ENCODE measurements at regions not wholly inside any gene's neighbourhood (a gene's known extent, or its start where the extent isn't known, plus 50 kb on each side); places are given as distances from the start of the nearest gene placed in this dataset.

- Histone ChIP-seq H3K27me3 (ENCODE audit: control insufficient read depth in 1 of 2, insufficient read depth in 1 of 2, low read length in 2 of 2) (peaks cover 0 to 3% of the 10 kb centered on the region in 2 experiments), H2AFZ (ENCODE audit: low read depth, low read length) (no peak overlapping the region), H3K9me3 (ENCODE audit: control insufficient read depth, low read length) (peaks cover 3% of the 10 kb centered on the region), H3K79me1 (replicated peaks; ENCODE audit: low read length, poor library complexity, severe bottlenecking) (no peaks in the 10 kb centered on the region), H2BK15ac (ENCODE audit: low read depth, poor library complexity, severe bottlenecking) (no peak overlapping the region), H4K8ac (ENCODE audit: low read length) (peak overlapping the region; percentile 28), H2BK120ac (ENCODE audit: low read depth, low read length) (no peak overlapping the region), H3K14ac (ENCODE audit: low read length in 2 of 2) (no peak overlapping the region), H3K9ac (ENCODE audit: low read length) (no peak overlapping the region), H2AK5ac (ENCODE audit: low read length, severe bottlenecking) (no peak overlapping the region), H3K4me1 (ENCODE audit: control insufficient read depth, insufficient read depth, low read depth, low read length) (peaks cover 3% of the 10 kb centered on the region), H2BK12ac (ENCODE audit: low read length in 2 of 2) (peak overlapping the region in 1 of 2 experiments; percentile 21), H3K36me3 (ENCODE audit: control insufficient read depth in 1 of 2, insufficient read depth in 2 of 2, low read depth in 1 of 2, low read length in 2 of 2) (no peaks in the 10 kb centered on the region), H3K4me3 (ENCODE audit: insufficient read depth in 1 of 2, low read depth in 1 of 2, low read length in 2 of 2) (no peak overlapping the region), H3K27ac (ENCODE audit: low read length, poor library complexity, severe bottlenecking) (no peak overlapping the region), H3K4ac (ENCODE audit: low read depth in 1 of 2, low read length in 2 of 2) (no peak overlapping the region), H2BK5ac (ENCODE audit: low read depth, low read length, poor library complexity, severe bottlenecking) (no peak overlapping the region), H3K4me2 (ENCODE audit: low read length, poor library complexity, severe bottlenecking) (no peak overlapping the region), H3K23ac (ENCODE audit: low read length in 2 of 2) (no peak overlapping the region), H4K91ac (ENCODE audit: low read length) (peak overlapping the region; percentile 68), H3K18ac (ENCODE audit: low read depth in 1 of 2, low read length in 2 of 2) (no peak overlapping the region)
- DNase-seq: no peak
- WGBS: 94% methylated on average over 6 of the region's 6 CpGs
Observed at GRCh38 chr1:38738207-38738606, 121.4 kb downstream of the RRAGC start.

DNA sequence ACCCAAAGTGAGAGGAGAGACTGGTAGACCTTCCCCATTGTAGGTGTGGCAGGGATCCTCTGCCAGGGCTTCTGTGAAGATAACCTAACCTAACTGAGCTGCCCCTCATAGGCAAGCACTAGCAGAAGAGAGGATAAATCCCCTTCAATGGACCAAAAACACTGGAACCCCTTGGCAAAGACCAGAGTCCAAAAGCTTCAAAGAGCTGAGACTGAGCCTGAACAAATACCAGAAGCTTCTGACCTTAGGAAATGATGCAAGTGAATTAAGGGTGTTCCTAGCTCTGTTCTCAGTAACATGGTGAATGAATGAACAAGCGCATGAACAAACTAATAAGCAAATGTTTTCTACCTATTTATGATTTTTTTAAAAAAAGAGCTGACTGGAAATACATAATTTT, 123.2 kb downstream of the RRAGC start:
- Histone ChIP-seq H3K27ac (ENCODE audit: low read length, poor library complexity, severe bottlenecking) (no peak overlapping the region), H3K14ac (ENCODE audit: low read length in 2 of 2) (no peak overlapping the region)
- no CpG with 5 or more reads among the region's 1 CpG for WGBS

GRCh38 chr1:38735651-38736161, 123.9 kb downstream of the RRAGC start:
- Histone ChIP-seq H3K4me2 (ENCODE audit: low read length, poor library complexity, severe bottlenecking) (no peak overlapping the region), H3K27me3 (ENCODE audit: control insufficient read depth in 1 of 2, insufficient read depth in 1 of 2, low read length in 2 of 2) (peaks cover 7 to 14% of the 10 kb centered on the region in 2 experiments), H3K18ac (ENCODE audit: low read depth in 1 of 2, low read length in 2 of 2) (peak overlapping the region in 1 of 2 experiments; percentile 54), H4K8ac (ENCODE audit: low read length) (no peak overlapping the region), H3K4me3 (ENCODE audit: insufficient read depth in 1 of 2, low read depth in 1 of 2, low read length in 2 of 2) (no peak overlapping the region), H3K9me3 (ENCODE audit: control insufficient read depth, low read length) (peaks cover 3% of the 10 kb centered on the region), H2BK12ac (ENCODE audit: low read length in 2 of 2) (no peak overlapping the region), H2AFZ (ENCODE audit: low read depth, low read length) (peak overlapping the region; percentile 43), H3K14ac (ENCODE audit: low read length in 2 of 2) (no peak overlapping the region), H2BK5ac (ENCODE audit: low read depth, low read length, poor library complexity, severe bottlenecking) (no peak overlapping the region), H3K9ac (ENCODE audit: low read length) (no peak overlapping the region), H3K27ac (ENCODE audit: low read length, poor library complexity, severe bottlenecking) (no peak overlapping the region), H3K4me1 (ENCODE audit: control insufficient read depth, insufficient read depth, low read depth, low read length) (peaks cover under 1% of the 10 kb centered on the region), H2BK15ac (ENCODE audit: low read depth, poor library complexity, severe bottlenecking) (no peak overlapping the region), H3K36me3 (ENCODE audit: control insufficient read depth in 1 of 2, insufficient read depth in 2 of 2, low read depth in 1 of 2, low read length in 2 of 2) (no peaks in the 10 kb centered on the region), H4K91ac (ENCODE audit: low read length) (peak overlapping the region; percentile 7), H3K23ac (ENCODE audit: low read length in 2 of 2) (no peak overlapping the region), H2BK120ac (ENCODE audit: low read depth, low read length) (peak overlapping the region; percentile 64), H3K4ac (ENCODE audit: low read depth in 1 of 2, low read length in 2 of 2) (peak overlapping the region in 1 of 2 experiments; percentile 46), H3K79me1 (replicated peaks; ENCODE audit: low read length, poor library complexity, severe bottlenecking) (no peaks in the 10 kb centered on the region), H2AK5ac (ENCODE audit: low read length, severe bottlenecking) (no peak overlapping the region)
- WGBS: 22% methylated on average over 5 of the region's 6 CpGs
- peak; percentile 84 for DNase-seq

More for the DNA sequence above, 123.2 kb downstream of the RRAGC start:
- H4K8ac ChIP-seq (ENCODE audit: low read length): no peak overlapping the region
- H3K4ac ChIP-seq (ENCODE audit: low read depth in 1 of 2, low read length in 2 of 2): no peak overlapping the region
- no peak overlapping the region for H2BK120ac ChIP-seq (ENCODE audit: low read depth, low read length)
- H2BK12ac ChIP-seq (ENCODE audit: low read length in 2 of 2): peak overlapping the region in 1 of 2 experiments; percentile 39
- no peak overlapping the region for H2AK5ac ChIP-seq (ENCODE audit: low read length, severe bottlenecking)
- H3K36me3 ChIP-seq (ENCODE audit: control insufficient read depth in 1 of 2, insufficient read depth in 2 of 2, low read depth in 1 of 2, low read length in 2 of 2): no peaks in the 10 kb centered on the region
- H3K79me1 ChIP-seq (replicated peaks; ENCODE audit: low read length, poor library complexity, severe bottlenecking): no peaks in the 10 kb centered on the region
- peak overlapping the region in 1 of 2 experiments; percentile 54 for H3K18ac ChIP-seq (ENCODE audit: low read depth in 1 of 2, low read length in 2 of 2)
- no peak overlapping the region for H2AFZ ChIP-seq (ENCODE audit: low read depth, low read length)
- H3K9me3 ChIP-seq (ENCODE audit: control insufficient read depth, low read length): peaks cover 3% of the 10 kb centered on the region
- H3K9ac ChIP-seq (ENCODE audit: low read length): no peak overlapping the region
- H3K27me3 ChIP-seq (ENCODE audit: control insufficient read depth in 1 of 2, insufficient read depth in 1 of 2, low read length in 2 of 2): peaks cover 7 to 9% of the 10 kb centered on the region in 2 experiments
- peaks cover 3% of the 10 kb centered on the region for H3K4me1 ChIP-seq (ENCODE audit: control insufficient read depth, insufficient read depth, low read depth, low read length)
- H3K4me2 ChIP-seq (ENCODE audit: low read length, poor library complexity, severe bottlenecking): no peak overlapping the region
- no peak for DNase-seq
- no peak overlapping the region for H3K23ac ChIP-seq (ENCODE audit: low read length in 2 of 2)
- no peak overlapping the region for H3K4me3 ChIP-seq (ENCODE audit: insufficient read depth in 1 of 2, low read depth in 1 of 2, low read length in 2 of 2)
- peak overlapping the region; percentile 7 for H4K91ac ChIP-seq (ENCODE audit: low read length)
- H2BK5ac ChIP-seq (ENCODE audit: low read depth, low read length, poor library complexity, severe bottlenecking): no peak overlapping the region
- H2BK15ac ChIP-seq (ENCODE audit: low read depth, poor library complexity, severe bottlenecking): no peak overlapping the region

- no peak for DNase-seq
- peaks cover 3% of the 10 kb centered on the region for H3K9me3 ChIP-seq (ENCODE audit: control insufficient read depth, low read length)
- H3K4me1 ChIP-seq (ENCODE audit: control insufficient read depth, insufficient read depth, low read depth, low read length): no peaks in the 10 kb centered on the region
- peaks cover 14 to 21% of the 10 kb centered on the region in 2 experiments for H3K27me3 ChIP-seq (ENCODE audit: control insufficient read depth in 1 of 2, insufficient read depth in 1 of 2, low read length in 2 of 2)
- 94% methylated on average over 3 of the region's 3 CpGs for WGBS
- no peak overlapping the region for H3K14ac ChIP-seq (ENCODE audit: low read length in 2 of 2)
- no peak overlapping the region for H3K4me2 ChIP-seq (ENCODE audit: low read length, poor library complexity, severe bottlenecking)
- H3K4ac ChIP-seq (ENCODE audit: low read depth in 1 of 2, low read length in 2 of 2): no peak overlapping the region
- no peak overlapping the region for H3K18ac ChIP-seq (ENCODE audit: low read depth in 1 of 2, low read length in 2 of 2)
- H2BK12ac ChIP-seq (ENCODE audit: low read length in 2 of 2): no peak overlapping the region
- no peak overlapping the region for H4K91ac ChIP-seq (ENCODE audit: low read length)
- no peak overlapping the region for H3K9ac ChIP-seq (ENCODE audit: low read length)
- H2BK120ac ChIP-seq (ENCODE audit: low read depth, low read length): no peak overlapping the region
- H2AFZ ChIP-seq (ENCODE audit: low read depth, low read length): no peak overlapping the region
- no peak overlapping the region for H3K23ac ChIP-seq (ENCODE audit: low read length in 2 of 2)
- no peak overlapping the region for H2AK5ac ChIP-seq (ENCODE audit: low read length, severe bottlenecking)
- H3K36me3 ChIP-seq (ENCODE audit: control insufficient read depth in 1 of 2, insufficient read depth in 2 of 2, low read depth in 1 of 2, low read length in 2 of 2): no peaks in the 10 kb centered on the region
- no peak overlapping the region for H2BK15ac ChIP-seq (ENCODE audit: low read depth, poor library complexity, severe bottlenecking)
- no peak overlapping the region for H4K8ac ChIP-seq (ENCODE audit: low read length)
- no peak overlapping the region for H3K4me3 ChIP-seq (ENCODE audit: insufficient read depth in 1 of 2, low read depth in 1 of 2, low read length in 2 of 2)
- H2BK5ac ChIP-seq (ENCODE audit: low read depth, low read length, poor library complexity, severe bottlenecking): no peak overlapping the region
- no peak overlapping the region for H3K27ac ChIP-seq (ENCODE audit: low read length, poor library complexity, severe bottlenecking)
- H3K79me1 ChIP-seq (replicated peaks; ENCODE audit: low read length, poor library complexity, severe bottlenecking): no peaks in the 10 kb centered on the region
Observed at GRCh38 chr1:38733761-38734160, 125.8 kb downstream of the RRAGC start.

Data from mesenchymal stem cell (in vitro differentiated cells and primary cell).